GM23338 (cell line): ENCODE measurements at regions not wholly inside any gene's neighbourhood (a gene's known extent, or its start where the extent isn't known, plus 50 kb on each side); places are given as distances from the start of the nearest gene placed in this dataset.

ENCODE experiments used
- ATAC-seq: fragments of 200-7000 bp; cut with Tn5 transposase; 3 replicates; pipeline ENCODE4 v1.9.1; 2020
- DNase-seq: peaks from one replicate; pipeline ENCODE4 v3.0.0-alpha.2; 2015; ENCODE audit warnings: low spot score
- H2AFZ ChIP-seq: fragments of 200-600 bp; sonication (generic); 2 replicates; pipeline ENCODE4 v1.8.0; 2016; ENCODE audit warnings: antibody characterized with exemption, mild to moderate bottlenecking, moderate library complexity
- H3F3A ChIP-seq: fragments of 200-600 bp; sonication (generic); replicated peaks from 2 replicates; pipeline ENCODE4 v1.8.0; 2017; ENCODE audit warnings: antibody characterized with exemption, mixed run types, low read depth
- H3K27ac ChIP-seq: fragments of 200-600 bp; sonication (generic); 2 replicates; pipeline ENCODE4 v1.6.1; 2016; ENCODE audit warnings: low read depth
- H3K27me3 ChIP-seq: fragments of 200-600 bp; sonication (generic); 2 replicates; pipeline ENCODE4 v1.8.0; 2016; ENCODE audit warnings: mild to moderate bottlenecking, mixed run types, moderate library complexity; ENCODE audit not compliant: insufficient read depth
- H3K36me3 ChIP-seq: fragments of 200-600 bp; sonication (generic); 2 replicates; pipeline ENCODE4 v1.8.0; 2016; ENCODE audit warnings: mild to moderate bottlenecking; ENCODE audit not compliant: insufficient read depth
- H3K4me1 ChIP-seq: fragments of 200-600 bp; sonication (generic); 2 replicates; pipeline ENCODE4 v1.8.0; 2016; ENCODE audit warnings: mild to moderate bottlenecking, moderate library complexity; ENCODE audit not compliant: insufficient read depth
- H3K4me2 ChIP-seq: fragments of 200-600 bp; sonication (generic); 2 replicates; pipeline ENCODE4 v1.7.1; 2017; ENCODE audit warnings: mixed run types
- H3K4me3 ChIP-seq: fragments of 200-600 bp; sonication (generic); 2 replicates; pipeline ENCODE4 v1.6.1; 2016; ENCODE audit warnings: mixed run types
- H3K79me2 ChIP-seq: fragments of 200-600 bp; sonication (generic); replicated peaks from 2 replicates; pipeline ENCODE4 v1.8.0; 2017; ENCODE audit warnings: mild to moderate bottlenecking; ENCODE audit not compliant: insufficient read depth
- H3K9me2 ChIP-seq: fragments of 200-600 bp; sonication (generic); 2 replicates; pipeline ENCODE4 v1.8.0; 2017; ENCODE audit not compliant: insufficient read depth
- H4K20me1 ChIP-seq: fragments of 200-600 bp; sonication (generic); replicated peaks from 2 replicates; pipeline ENCODE4 v1.8.0; 2017; ENCODE audit warnings: mild to moderate bottlenecking; ENCODE audit not compliant: insufficient read depth
- H3K27ac Mint-ChIP-seq: 2 replicates; pipeline ENCODE4 v1.8.0; 2020; ENCODE audit warnings: inconsistent platforms, mild to moderate bottlenecking, moderate library complexity, mixed read lengths
- H3K27me3 Mint-ChIP-seq: 3 replicates; pipeline ENCODE4 v1.8.0; 2022; ENCODE audit warnings: low read depth, mild to moderate bottlenecking, moderate library complexity, mixed read lengths, inconsistent platforms; ENCODE audit not compliant: insufficient read depth, poor library complexity
- H3K36me3 Mint-ChIP-seq: 3 replicates; pipeline ENCODE4 v1.8.0; 2021; ENCODE audit warnings: low read depth, mild to moderate bottlenecking, inconsistent platforms, moderate library complexity, mixed read lengths
- H3K4me1 Mint-ChIP-seq: 3 replicates; pipeline ENCODE4 v1.8.0; 2020; ENCODE audit warnings: mild to moderate bottlenecking, inconsistent platforms, mixed read lengths
- H3K4me3 Mint-ChIP-seq: 3 replicates; pipeline ENCODE4 v1.8.0; 2021; ENCODE audit warnings: moderate library complexity, mild to moderate bottlenecking, inconsistent platforms, mixed read lengths
- H3K9me3 Mint-ChIP-seq: 3 replicates; pipeline ENCODE4 v1.8.0; 2020; ENCODE audit warnings: moderate library complexity, mild to moderate bottlenecking, inconsistent platforms, mixed read lengths
- CREB1 ChIP-seq: fragments of 250-450 bp; sonication (Bioruptor Pico); IDR thresholded peaks from 2 replicates; pipeline ENCODE4 v1.5.0; 2020; ENCODE audit warnings: low read depth, mild to moderate bottlenecking, moderate library complexity
- CTCF ChIP-seq, 2 experiments: fragments of 200-600 bp in 1 of 2; sonication (generic) in 1 of 2; conservative IDR thresholded peaks; 2 replicates each; pipeline versions ENCODE4 v1.5.1 to v1.6.1; 2016 to 2017; ENCODE audit warnings: antibody characterized with exemption in 2 of 2, low read depth in 2 of 2, mild to moderate bottlenecking in 2 of 2, moderate library complexity in 1 of 2
- EZH2 ChIP-seq: fragments of 200-600 bp; sonication (generic); IDR thresholded peaks from one replicate; pipeline ENCODE4 v1.8.0; 2017; ENCODE audit warnings: antibody characterized with exemption, mild to moderate bottlenecking, low read depth; ENCODE audit not compliant: unreplicated experiment
- EZH2phosphoT487 ChIP-seq: fragments of 200-600 bp; sonication (generic); IDR thresholded peaks from one replicate; pipeline ENCODE4 v1.8.1; 2018; ENCODE audit warnings: antibody characterized with exemption; ENCODE audit not compliant: unreplicated experiment
- JUNB ChIP-seq: IDR thresholded peaks from one replicate; pipeline ENCODE4 v1.6.1; 2016; ENCODE audit warnings: antibody characterized with exemption; ENCODE audit not compliant: unreplicated experiment
- NANOG ChIP-seq: IDR thresholded peaks from 2 replicates; pipeline ENCODE4 v1.6.1; 2016; ENCODE audit warnings: antibody characterized with exemption, borderline replicate concordance
- POLR2AphosphoS5 ChIP-seq: IDR thresholded peaks from 2 replicates; pipeline ENCODE4 v1.6.1; 2016; ENCODE audit warnings: antibody characterized with exemption, low read depth
- REST ChIP-seq: IDR thresholded peaks from one replicate; pipeline ENCODE4 v1.6.1; 2018; ENCODE audit warnings: antibody characterized with exemption; ENCODE audit not compliant: unreplicated experiment
- ZNF462 ChIP-seq: fragments of 250-450 bp; sonication (Bioruptor Pico); IDR thresholded peaks from 2 replicates; pipeline ENCODE4 v1.5.0; 2020; ENCODE audit warnings: mild to moderate bottlenecking, moderate library complexity

GRCh38 chr4:20017777-20018115, 234.0 kb upstream of the SLIT2 start (continued):
- TF ChIP-seq REST = no peak

GRCh38 chr4:20017070-20017776, 234.5 kb upstream of the SLIT2 start:
- Mint-ChIP-seq H3K4me3 (no peak overlapping the region), H3K4me1 (no peaks in the 10 kb centered on the region), H3K9me3 (no peaks in the 10 kb centered on the region), H3K36me3 (no peaks in the 10 kb centered on the region), H3K27me3 (no peaks in the 10 kb centered on the region), H3K27ac (no peak overlapping the region)
- Histone ChIP-seq H3K9me2 (no peaks in the 10 kb centered on the region; the same call in 1 of the 2 replicates), H3K27ac (no peak overlapping the region), H3F3A (no peaks in the 10 kb centered on the region), H3K27me3 (no peaks in the 10 kb centered on the region), H3K36me3 (no peaks in the 10 kb centered on the region), H3K79me2 (no peaks in the 10 kb centered on the region), H3K4me3 (no peak overlapping the region), H3K4me2 (no peak overlapping the region), H4K20me1 (no peaks in the 10 kb centered on the region), H2AFZ (no peak overlapping the region), H3K4me1 (no peaks in the 10 kb centered on the region)
- no peak for DNase-seq
- no peak for ATAC-seq
- TF ChIP-seq CREB1 (CRISPR knock-in tag) (no peak), NANOG (no peak), CTCF (conservative IDR thresholded peaks at IDR 0.05; ENCODE audit: low read depth in 2 of 2) (no peak), EZH2phosphoT487 (no peak), EZH2 (no peak), ZNF462 (CRISPR knock-in tag) (no peak), POLR2AphosphoS5 (no peak), JUNB (no peak)
